ENCODE measurements at regions not wholly inside any gene's neighbourhood (a gene's known extent, or its start where the extent isn't known, plus 50 kb on each side); places are given as distances from the start of the nearest gene placed in this dataset.

DNA sequence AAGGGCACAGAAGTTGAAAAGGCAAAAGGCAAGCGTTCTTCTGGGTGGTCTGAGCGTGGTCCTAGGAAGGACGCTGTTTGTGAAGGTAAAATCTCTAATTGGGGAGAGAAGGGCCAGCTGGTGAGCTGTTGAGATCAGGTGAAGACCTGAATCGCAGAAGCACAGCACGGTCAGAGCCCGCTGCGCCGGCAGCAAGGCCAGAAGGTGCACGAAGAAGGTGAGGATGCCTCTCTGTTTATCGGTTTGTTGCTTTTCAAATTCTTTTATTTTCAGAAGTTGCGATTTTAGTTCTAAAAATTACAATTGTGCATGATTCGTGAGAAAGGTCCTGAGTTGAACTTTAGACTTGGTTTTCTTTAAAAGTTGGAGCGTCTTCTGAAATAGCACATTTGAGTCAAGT, 247.8 kb upstream of the FOXK1 start:
- Histone ChIP-seq H2BK5ac (ENCODE audit: insufficient read length, low read length) (no peak overlapping the region), H2BK15ac (ENCODE audit: low read depth, low read length) (no peak overlapping the region), H3K27ac (ENCODE audit: insufficient read length, low read depth, low read length) (no peak overlapping the region), H3K4ac (ENCODE audit: low read depth, low read length) (no peak overlapping the region), H2AK5ac (ENCODE audit: insufficient read length, low read length) (no peak overlapping the region), H2AFZ (ENCODE audit: low read length) (no peak overlapping the region), H2BK12ac (ENCODE audit: insufficient read length, low read depth, low read length) (no peak overlapping the region), H3K18ac (ENCODE audit: insufficient read length, low read depth, low read length) (no peak overlapping the region), H4K8ac (replicated peaks; ENCODE audit: insufficient read length, low read depth, low read length) (no peak overlapping the region), H2BK120ac (ENCODE audit: low read depth, low read length, poor library complexity, severe bottlenecking) (no peak overlapping the region), H3K79me2 (ENCODE audit: insufficient read depth, low read length) (no peaks in the 10 kb centered on the region), H3K4me2 (ENCODE audit: insufficient read depth, insufficient read length, low read length) (no peak overlapping the region), H3K79me1 (ENCODE audit: insufficient read depth, low read depth, low read length, poor library complexity, severe bottlenecking) (no peaks in the 10 kb centered on the region), H3K56ac (ENCODE audit: insufficient read length, low read depth, low read length) (no peak overlapping the region), H4K91ac (ENCODE audit: insufficient read length, low read depth, low read length) (no peak overlapping the region), H3K27me3 (ENCODE audit: insufficient read depth, low read length) (no peaks in the 10 kb centered on the region), H3K23me2 (ENCODE audit: insufficient read length, low read depth, low read length, poor library complexity, severe bottlenecking) (no peaks in the 10 kb centered on the region), H3K14ac (ENCODE audit: insufficient read depth, low read length) (no peak overlapping the region), H3K9ac (ENCODE audit: extremely low read depth, insufficient read length, low read length) (no peak overlapping the region), H4K20me1 (ENCODE audit: control insufficient read depth, insufficient read depth, insufficient read length) (no peaks in the 10 kb centered on the region), H3K23ac (ENCODE audit: insufficient read length, low read depth, low read length) (no peak overlapping the region), H3T11ph (ENCODE audit: low read length) (no peak overlapping the region), H4K5ac (ENCODE audit: insufficient read length, low read depth, low read length) (no peak overlapping the region), H3K4me1 (ENCODE audit: insufficient read depth, low read length) (no peaks in the 10 kb centered on the region), H2BK20ac (ENCODE audit: low read depth, low read length, poor library complexity, severe bottlenecking) (no peak overlapping the region), H3K9me3 (ENCODE audit: control insufficient read depth, low read depth, low read length) (no peaks in the 10 kb centered on the region)
- Mint-ChIP-seq H3K27ac (no peak overlapping the region), H3K4me3 (no peak overlapping the region), H3K4me1 (no peaks in the 10 kb centered on the region), H3K36me3 (ENCODE audit: insufficient read depth in 1 of 3, low read depth in 3 of 3) (peaks cover 0 to 12% (median 0%) of the 10 kb centered on the region in 3 experiments; a peak in 2 of 7 replicates), H3K27me3 (ENCODE audit: low read depth) (peaks cover 11% of the 10 kb centered on the region), H3K9me3 (peaks cover 19 to 81% of the 10 kb centered on the region in 2 experiments)
- DNase-seq, result no peak
- no CpG with 5 or more reads among the region's 13 CpGs for WGBS (ENCODE audit: extremely low coverage, insufficient read length, low lambda C conversion rate)
- TF ChIP-seq CTCF (conservative IDR thresholded peaks at IDR 0.05), result no peak

All from H9 (cell line).